ENCODE measurements at regions not wholly inside any gene's neighbourhood (a gene's known extent, or its start where the extent isn't known, plus 50 kb on each side); places are given as distances from the start of the nearest gene placed in this dataset.
A peak's percentile ranks its signal among the peaks of the same experiment; 100 is the strongest.

GRCh38 chr2:108145557-108146326 lies 94.0 kb upstream of the SULT1C3 start:
- DNase-seq (ENCODE audit: low spot score) = no peak

DNA sequence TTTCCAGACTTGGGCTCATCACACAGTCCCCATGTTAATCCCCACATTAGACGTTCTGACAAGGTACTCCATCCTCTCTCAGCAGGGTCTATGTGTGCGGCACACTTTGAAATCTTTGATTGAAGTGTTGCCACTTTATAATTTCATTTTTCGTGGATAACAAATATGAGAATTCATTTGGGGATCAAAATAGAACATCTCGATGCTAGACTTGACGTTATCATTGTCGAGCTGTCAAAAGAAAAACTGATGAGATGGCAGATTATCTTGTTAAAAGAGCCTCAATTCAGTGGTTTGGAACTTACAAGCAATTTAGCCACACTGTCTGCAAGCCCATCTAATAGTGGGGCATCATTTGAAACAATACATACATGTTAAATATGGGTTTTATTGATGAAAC lies 91.2 kb upstream of the SULT1C3 start:
- DNase-seq (ENCODE audit: low spot score) = no peak

DNA sequence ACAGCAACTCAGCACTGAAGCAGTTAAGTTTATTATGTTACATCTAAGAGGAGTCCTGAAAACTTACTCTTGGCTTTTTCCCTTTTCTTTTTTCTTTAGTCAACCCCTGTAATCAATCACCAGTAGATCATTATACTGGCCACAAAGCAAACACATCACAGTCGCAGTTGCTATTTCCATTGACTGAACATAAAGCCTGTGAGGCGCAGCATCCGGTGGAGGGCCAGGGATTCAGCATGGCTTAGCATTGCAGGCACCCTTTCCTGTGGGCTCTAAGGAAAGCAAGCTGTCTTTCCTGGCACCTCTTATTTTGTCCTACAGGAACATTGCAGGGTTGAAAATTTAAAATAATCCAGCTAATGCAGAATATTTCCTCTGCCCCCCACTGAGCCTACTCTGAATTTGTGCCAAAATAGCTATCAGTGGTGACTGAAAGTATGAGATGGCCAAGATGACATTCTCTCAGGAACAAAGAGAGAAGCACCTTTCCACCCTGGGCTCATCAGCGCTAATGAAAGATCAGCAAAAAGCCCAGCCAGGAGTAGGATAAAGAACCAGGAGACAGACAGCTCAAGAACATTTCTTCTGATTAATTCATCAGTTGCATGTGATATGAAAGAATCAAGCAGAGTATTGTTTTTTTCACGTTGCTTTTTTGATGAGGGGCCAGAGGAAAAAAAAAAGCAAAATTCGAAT lies 85.3 kb upstream of the SULT1C3 start:
- no peak for DNase-seq (ENCODE audit: low spot score)

- no peak for DNase-seq (ENCODE audit: low spot score)
These were observed 78.5 kb upstream of the SULT1C3 start for GRCh38 chr2:108161298-108161697.

GRCh38 chr2:108164318-108164717 lies 75.5 kb upstream of the SULT1C3 start:
- no peak for DNase-seq (ENCODE audit: low spot score)

DNA sequence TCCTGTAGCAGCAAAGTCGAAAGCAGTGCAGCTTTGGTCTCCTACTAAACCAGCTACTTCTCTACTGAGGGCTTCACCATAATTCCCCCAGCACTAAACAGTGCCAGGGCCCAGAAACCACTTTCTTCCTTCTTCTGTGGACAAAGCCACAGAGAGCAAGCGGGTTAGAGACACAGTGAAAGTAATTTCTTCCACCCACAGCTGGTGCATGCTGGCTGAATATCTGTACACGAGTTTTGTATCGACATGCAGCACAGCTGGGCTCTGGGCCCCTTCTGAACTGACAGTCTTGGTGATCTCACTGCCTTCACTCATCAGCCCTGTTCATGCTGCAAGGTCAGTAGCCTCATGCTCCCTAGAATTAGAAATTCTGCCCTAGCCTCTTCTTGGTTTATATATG lies 74.0 kb upstream of the SULT1C3 start:
- no peak for DNase-seq (ENCODE audit: low spot score)

- no peak for DNase-seq (ENCODE audit: low spot score)
These were observed 72.1 kb upstream of the SULT1C3 start for GRCh38 chr2:108167699-108168098.

DNA sequence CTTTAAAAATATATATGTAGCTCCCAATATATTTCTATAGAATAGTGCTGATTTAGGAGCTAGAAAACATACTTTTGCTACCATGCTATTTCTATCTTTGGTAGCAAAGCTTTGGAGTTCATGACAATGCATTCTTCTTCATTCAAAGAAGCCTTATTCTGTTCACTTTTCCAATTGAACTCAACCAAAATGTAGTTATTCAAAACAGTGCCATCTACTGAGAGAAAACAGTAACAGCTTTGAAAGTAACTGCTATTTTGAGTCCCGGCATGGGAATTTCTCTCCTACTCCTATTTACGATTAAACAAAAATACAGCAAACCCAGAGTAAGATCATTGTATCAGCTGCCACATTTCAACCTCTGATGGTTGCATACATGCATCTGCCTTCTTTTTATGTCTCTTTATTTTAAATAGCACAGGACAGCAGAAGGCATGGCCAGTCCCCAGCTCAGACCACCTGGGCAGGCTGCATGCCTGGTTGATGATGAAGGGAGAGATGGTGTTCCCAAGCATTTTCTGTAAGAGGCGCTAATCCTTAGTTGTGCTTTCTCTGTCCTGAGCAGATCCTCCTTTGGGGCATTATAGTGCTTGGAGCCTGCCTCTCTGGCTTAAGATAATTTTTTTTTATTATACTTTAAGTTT lies 69.7 kb upstream of the SULT1C3 start:
- no peak for DNase-seq (ENCODE audit: low spot score)

DNA sequence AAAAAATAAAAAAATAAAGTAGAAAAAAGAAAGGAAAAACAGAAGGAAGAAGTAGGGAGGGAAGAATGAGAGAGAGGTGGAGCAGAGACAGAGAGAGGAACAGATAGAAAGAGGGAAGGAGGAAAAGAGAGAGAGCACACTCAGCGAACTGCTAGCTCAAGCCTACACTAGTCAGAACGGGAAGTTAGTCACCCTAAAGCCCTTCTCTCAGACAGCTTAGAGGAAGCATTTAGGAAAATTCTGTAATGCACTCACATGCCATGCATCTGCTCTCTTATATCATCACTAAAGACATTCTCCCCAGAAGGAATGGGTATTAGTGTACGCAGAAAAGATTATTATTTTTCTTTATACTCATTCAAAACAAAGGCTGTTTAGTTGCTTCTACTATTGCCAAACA lies 68.1 kb upstream of the SULT1C3 start:
- no peak for DNase-seq (ENCODE audit: low spot score)

DNA sequence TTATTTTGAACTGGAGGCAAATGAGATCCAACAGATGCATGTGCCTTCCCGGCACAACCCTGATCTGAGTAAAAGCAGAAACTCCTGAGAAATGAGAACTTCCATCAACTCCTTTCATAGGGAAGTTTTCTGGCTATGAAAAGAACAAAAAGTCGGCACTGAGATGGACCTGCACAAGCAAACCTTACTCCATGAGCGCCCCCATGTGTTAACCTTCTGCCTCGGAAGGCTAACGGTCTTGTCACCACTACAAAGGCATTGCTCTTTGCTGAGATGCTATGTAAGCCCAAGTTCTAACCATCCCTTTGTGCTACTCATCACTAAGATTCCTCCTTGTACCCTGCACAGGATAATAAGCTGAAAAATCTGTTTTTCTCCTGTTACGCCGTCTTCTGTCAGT lies 57.3 kb upstream of the SULT1C3 start:
- peak; percentile 58 for DNase-seq (ENCODE audit: low spot score)

GRCh38 chr2:108184419-108184818 lies 55.3 kb upstream of the SULT1C3 start:
- DNase-seq (ENCODE audit: low spot score) = no peak

GRCh38 chr2:108189316-108189715 lies 50.5 kb upstream of the SULT1C3 start:
- no peak for DNase-seq (ENCODE audit: low spot score)

Measured in ecto neural progenitor cell (in vitro differentiated cells).